ENCODE measurements at regions not wholly inside any gene's neighbourhood (a gene's known extent, or its start where the extent isn't known, plus 50 kb on each side); places are given as distances from the start of the nearest gene placed in this dataset.

DNA sequence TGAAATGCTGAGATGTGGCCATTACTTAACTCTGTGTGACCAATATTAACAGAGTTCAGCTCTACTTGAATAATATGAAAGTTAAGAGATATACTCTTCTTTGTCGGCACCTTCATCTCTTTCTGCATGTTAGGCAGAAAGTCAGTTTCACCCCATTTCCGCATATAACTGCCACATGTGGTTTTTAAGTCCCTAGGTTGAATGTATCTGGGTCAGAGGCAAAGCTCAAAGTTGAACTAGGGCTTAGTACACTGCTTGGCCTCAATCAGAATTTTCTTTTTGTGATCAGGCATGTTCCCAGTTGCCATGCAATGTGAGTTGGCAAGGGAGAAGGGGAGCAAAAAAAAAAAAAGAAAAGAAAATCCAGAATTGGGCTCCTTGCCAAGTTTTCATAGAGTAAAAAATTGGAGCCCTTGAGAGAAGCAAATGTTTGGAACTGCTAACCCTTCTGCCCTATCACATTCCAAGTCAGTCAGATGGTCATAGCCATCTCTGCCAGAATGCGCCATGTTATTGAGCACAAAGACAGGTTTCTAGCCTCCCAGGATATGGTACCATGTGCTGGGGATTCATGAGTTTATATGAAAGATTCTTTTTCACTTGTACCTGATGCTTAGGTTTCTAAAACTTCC, 251.2 kb upstream of the RORB start:
- no peak for DNase-seq

- DNase-seq: no peak
Measured at GRCh38 chr9:74255489-74255984, 241.6 kb upstream of the RORB start.

- DNase-seq: no peak
Measured at GRCh38 chr9:74275872-74276508, 221.1 kb upstream of the RORB start.

DNA sequence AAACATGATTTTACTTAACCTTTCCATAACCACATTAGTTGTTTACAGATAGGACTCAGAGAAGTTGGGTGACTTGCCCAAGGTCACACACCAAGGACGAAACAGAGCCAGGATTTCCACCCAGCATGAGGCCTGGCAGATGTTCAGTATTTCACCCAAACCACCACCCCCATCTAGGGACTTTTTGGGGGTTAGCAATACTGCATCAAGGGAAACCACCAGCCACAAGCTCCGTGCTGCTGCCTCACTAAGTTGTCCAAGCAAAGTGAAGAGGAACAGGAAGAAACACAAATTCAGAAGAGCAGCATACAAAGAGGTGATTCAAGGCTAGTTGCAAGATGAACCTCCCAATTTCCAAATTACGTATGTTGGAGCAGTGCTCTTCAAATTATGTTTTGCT, 219.6 kb upstream of the RORB start:
- no peak for DNase-seq

DNA sequence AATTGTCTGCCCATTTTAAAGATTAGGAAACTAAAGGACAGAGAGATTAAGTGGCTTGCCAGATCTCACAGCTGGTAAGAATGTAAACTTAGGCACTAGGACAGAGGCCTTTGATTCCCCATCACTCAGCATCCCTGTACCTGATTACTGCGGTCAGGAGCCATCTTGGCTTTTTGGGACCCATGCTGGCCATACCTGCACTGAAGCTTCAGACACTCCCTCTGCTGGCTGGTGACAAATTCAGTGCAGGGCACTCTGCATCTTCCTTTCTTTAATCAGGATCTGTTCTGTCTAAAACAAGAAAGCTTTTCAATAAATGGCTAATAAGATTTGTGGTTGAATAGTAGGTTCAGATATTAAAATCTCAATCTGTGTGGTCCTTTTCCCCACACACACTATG, 215.5 kb upstream of the RORB start:
- DNase-seq: no peak

DNA sequence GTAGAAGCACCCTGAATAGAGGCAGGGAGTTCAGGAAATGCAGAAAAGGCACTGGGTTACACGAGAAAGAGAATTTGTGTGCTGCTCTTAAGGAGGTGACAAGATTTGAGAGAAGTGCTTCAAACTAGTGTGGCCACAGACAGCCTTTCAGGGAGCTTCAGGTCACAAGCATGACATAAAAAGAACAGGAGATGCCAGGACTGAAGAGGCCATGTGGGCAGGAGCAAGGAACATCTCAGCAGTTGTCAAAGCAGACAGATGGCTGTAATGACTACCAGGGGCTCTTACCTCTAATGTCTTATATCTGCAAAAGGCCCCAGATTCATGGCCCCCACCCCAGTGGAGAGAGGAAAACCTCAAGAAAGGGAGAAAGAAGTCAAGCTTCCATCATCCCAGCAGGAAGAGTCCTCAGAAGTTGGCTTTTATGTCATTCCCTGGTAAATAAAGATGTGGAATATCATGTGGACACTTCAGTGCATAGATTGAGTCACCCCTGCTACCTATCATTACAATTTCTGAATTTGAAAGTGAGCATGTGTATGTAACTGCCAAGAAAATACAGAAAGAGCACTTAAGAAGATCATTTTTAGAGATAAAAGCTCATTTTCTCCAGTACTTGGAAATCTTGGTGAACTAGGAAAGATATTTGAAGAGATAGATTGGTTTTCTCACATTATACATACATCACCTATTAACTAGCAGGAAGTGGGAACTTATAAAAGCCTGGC, 214.4 kb upstream of the RORB start:
- DNase-seq: no peak

- no peak for DNase-seq
Measured at GRCh38 chr9:74284581-74285450, 212.3 kb upstream of the RORB start.

DNA sequence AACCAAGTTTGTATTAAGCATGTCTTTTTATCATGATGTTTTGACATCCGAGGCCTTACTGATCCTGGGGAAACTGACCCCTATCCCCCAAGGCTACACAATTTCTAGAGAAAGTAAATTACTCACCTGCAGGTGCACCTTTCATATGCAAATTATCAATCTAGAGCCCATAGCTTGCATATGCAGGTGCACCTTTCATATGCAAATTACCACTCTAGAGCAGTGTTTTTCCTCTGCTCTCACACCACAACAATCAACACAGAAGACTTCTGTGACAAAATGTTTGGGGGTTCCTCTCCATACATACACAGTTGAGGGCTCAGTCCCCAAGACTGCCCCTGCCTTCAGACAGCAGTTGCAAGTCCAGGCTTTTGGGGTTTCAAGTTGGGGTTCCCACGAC, 203.7 kb upstream of the RORB start:
- DNase-seq: no peak

- no peak for DNase-seq
Measured at GRCh38 chr9:74303945-74304344, 193.2 kb upstream of the RORB start.

DNA sequence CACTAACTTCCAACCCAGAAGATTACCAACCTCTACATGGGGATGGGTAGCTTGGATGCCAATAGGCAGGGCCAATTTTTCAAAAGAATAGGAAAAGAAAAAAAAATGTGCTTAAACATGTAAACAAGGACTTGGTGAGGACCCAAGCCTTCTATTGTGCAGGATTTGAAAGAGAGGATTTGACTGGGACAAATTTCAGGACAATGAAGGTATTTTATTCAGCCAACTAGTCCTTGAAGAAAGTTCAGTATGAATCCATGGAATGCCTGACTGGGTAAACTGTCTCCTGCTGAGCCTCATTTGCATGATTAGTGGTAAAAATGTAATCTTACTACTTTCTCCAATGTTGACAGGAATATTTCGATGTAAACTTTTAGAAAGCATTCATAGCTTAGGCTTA, 192.5 kb upstream of the RORB start:
- DNase-seq: no peak

- no peak for DNase-seq
Measured at GRCh38 chr9:74309654-74310053, 187.5 kb upstream of the RORB start.

DNA sequence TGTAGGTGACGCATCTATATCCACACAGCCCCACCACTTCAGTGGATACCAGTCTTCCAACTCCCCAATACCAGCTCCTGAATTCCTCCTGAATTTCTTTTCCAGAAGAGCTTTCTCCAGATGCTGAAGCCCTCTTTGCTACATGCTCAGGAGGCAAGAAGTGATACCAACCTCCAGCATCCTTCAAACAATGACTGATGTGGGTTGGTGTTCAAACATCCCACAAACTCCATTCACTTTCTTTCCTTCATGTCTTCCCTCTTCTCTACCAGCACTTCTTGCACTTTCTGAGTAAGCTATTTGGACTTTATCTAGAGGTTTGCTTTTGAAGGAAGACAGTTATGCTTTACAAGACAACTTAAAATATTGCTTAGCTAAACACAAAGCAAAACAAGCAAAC, 179.9 kb upstream of the RORB start:
- DNase-seq: no peak

- no peak for DNase-seq
Measured at GRCh38 chr9:74321396-74321795, 175.7 kb upstream of the RORB start.

- no peak for DNase-seq
Measured at GRCh38 chr9:74322661-74323314, 174.3 kb upstream of the RORB start.

- DNase-seq: no peak
Measured at GRCh38 chr9:74330487-74331214, 166.5 kb upstream of the RORB start.

DNA sequence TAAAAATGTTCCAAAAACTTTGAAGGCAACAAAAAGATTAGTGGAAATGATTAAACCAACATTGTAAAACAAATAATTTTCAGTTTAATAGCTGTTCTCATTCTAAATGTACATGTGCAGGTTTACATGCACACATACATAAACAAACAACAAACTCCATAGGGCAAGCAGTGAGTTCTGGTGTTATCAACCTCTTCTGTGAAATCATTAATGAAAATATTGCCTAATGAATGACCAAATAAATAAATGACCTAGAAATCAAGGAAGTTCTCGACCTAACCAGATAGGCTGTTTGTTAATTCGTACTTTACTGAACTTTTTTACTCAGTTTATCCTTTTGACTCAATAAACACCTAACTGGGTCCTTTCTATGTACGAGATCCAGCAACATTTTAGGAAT, 165.5 kb upstream of the RORB start:
- DNase-seq: no peak

GRCh38 chr9:74333384-74334032, 163.6 kb upstream of the RORB start:
- DNase-seq: no peak

DNA sequence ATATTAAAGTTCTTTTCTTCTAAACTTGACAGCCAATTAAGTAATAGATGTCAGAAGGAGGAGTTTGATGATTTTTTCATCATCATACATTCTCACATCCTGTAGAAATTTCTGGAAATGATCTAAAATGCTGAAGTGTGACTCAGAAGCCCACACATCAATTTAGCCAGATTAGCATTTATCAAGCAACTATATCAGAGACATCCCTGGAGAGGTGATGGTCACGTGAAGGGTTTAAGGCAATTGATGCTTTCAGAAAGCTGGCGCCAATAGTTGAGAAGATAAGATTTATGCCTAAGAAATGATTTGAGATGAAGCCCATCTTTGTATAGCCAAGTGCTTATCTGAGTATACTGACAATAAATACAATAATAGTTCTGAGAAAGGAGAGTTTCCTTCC, 162.9 kb upstream of the RORB start:
- DNase-seq: no peak

GRCh38 chr9:74336161-74336560, 161.0 kb upstream of the RORB start:
- no peak for DNase-seq

DNA sequence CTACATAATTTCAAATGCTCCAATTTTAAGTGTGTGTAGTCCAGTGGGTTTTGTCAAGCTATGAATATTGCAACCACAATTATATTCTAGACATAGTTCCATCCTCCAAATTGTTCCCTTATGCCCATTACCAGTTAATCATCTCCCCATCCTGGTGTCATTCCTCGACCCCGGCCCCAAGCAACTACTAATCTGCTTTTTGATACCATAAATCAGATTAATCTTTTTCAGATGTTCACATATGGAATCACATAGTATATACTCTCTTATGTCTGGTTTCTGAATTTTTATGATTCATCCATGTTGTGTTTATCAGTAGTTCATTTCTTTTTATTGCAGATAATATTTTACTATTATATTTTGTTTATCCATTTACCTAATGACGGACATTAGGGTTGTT, 148.4 kb upstream of the RORB start:
- DNase-seq: no peak

- DNase-seq: no peak
Measured at GRCh38 chr9:74355107-74355506, 142.0 kb upstream of the RORB start.

Data from right kidney (tissue), 1 donor.